Testis (tissue), 2 donors: ENCODE measurements at regions not wholly inside any gene's neighbourhood (a gene's known extent, or its start where the extent isn't known, plus 50 kb on each side); places are given as distances from the start of the nearest gene placed in this dataset.

ENCODE experiments used
- DNase-seq: peaks from one replicate; pipeline ENCODE4 v3.0.0-alpha.2; 2019
- H3K27ac ChIP-seq, 2 donors: fragments of 200-600 bp; sonication (generic); one replicate each; pipeline ENCODE4 v1.5.1; 2019
- H3K27me3 ChIP-seq: fragments of 200-600 bp; sonication (generic); one replicate; pipeline ENCODE4 v1.5.1; 2019
- H3K36me3 ChIP-seq: fragments of 200-600 bp; sonication (generic); one replicate; pipeline ENCODE4 v1.5.1; 2017; ENCODE audit warnings: low read depth; ENCODE audit errors: missing control alignments
- H3K4me1 ChIP-seq: fragments of 200-600 bp; sonication (generic); one replicate; pipeline ENCODE4 v1.5.1; 2019
- H3K4me3 ChIP-seq, 2 donors: fragments of 200-600 bp; sonication (generic); one replicate each; pipeline ENCODE4 v1.5.1; 2017 to 2019
- H3K9me3 ChIP-seq: fragments of 200-600 bp; sonication (generic); one replicate; pipeline ENCODE4 v1.5.1; 2017
- CTCF ChIP-seq, 3 experiments: fragments of 450-650 bp in 2 of 3; fragments of 200-600 bp in 1 of 3; sonication (generic) in 1 of 3; IDR thresholded peaks; one replicate each; pipeline ENCODE4 v1.5.1; 2016 to 2019; ENCODE audit warnings: antibody characterized with exemption in 3 of 3, mild to moderate bottlenecking in 2 of 3, moderate library complexity in 1 of 3
- POLR2A ChIP-seq: fragments of 450-650 bp; IDR thresholded peaks from one replicate; pipeline ENCODE4 v1.6.1; 2017; ENCODE audit warnings: antibody characterized with exemption, mild to moderate bottlenecking, moderate library complexity
- WGBS, 2 donors: methylation state at CpG; one replicate each; pipeline ENCODE4 v1.1.5; 2018; 5-methylcytosine and 5-hydroxymethylcytosine counted together
- intact Hi-C: fragments of 100-400 bp; cut with DNase I; formaldehyde crosslinking; loops from one replicate; pipeline ENCODE4 v1.15.1; 2023; ENCODE audit warnings: low total_unique reads

- Histone ChIP-seq H3K4me1 (no peaks in the 10 kb centered on the region), H3K27me3 (no peaks in the 10 kb centered on the region), H3K4me3 (no peak overlapping the region), H3K27ac (no peak overlapping the region), H3K9me3 (no peaks in the 10 kb centered on the region), H3K36me3 (no peaks in the 10 kb centered on the region)
- TF ChIP-seq CTCF (IDR thresholded peaks at IDR 0.05) (no peak), POLR2A (no peak)
- intact Hi-C loops = no loop called here
- no peak for DNase-seq
- 87 to 97% methylated on average over 4 to 5 of the region's 5 CpGs for WGBS, 2 donors
Measured at GRCh38 chr15:88741046-88741445, 62.2 kb upstream of the ACAN start.

- TF ChIP-seq POLR2A = no peak
- TF ChIP-seq CTCF (IDR thresholded peaks at IDR 0.05) = no peak
- no peak for DNase-seq
- 70% methylated on average over 17 of the region's 31 CpGs; no CpG with 5 or more reads in 1 of the 2 donors for WGBS, 2 donors
- Histone ChIP-seq H3K4me3 (no peak overlapping the region), H3K27ac (no peak overlapping the region), H3K36me3 (no peaks in the 10 kb centered on the region), H3K9me3 (no peaks in the 10 kb centered on the region), H3K4me1 (no peaks in the 10 kb centered on the region), H3K27me3 (no peaks in the 10 kb centered on the region)
- intact Hi-C loops = no loop called here
Measured at GRCh38 chr15:88741671-88742070, 61.6 kb upstream of the ACAN start.

GRCh38 chr15:88742161-88742560, 61.1 kb upstream of the ACAN start:
- Histone ChIP-seq H3K4me1 (no peaks in the 10 kb centered on the region), H3K36me3 (no peaks in the 10 kb centered on the region), H3K27me3 (no peaks in the 10 kb centered on the region), H3K4me3 (no peak overlapping the region), H3K27ac (no peak overlapping the region), H3K9me3 (no peaks in the 10 kb centered on the region)
- 83% methylated on average over 4 of the region's 4 CpGs; no CpG with 5 or more reads in 1 of the 2 donors for WGBS, 2 donors
- TF ChIP-seq CTCF (IDR thresholded peaks at IDR 0.05) (no peak), POLR2A (no peak)
- intact Hi-C loops = no loop called here
- no peak for DNase-seq

- H3K9me3 ChIP-seq = no peaks in the 10 kb centered on the region
- no peak for DNase-seq
- WGBS, 2 donors = 54 to 56% methylated on average over 7 of the region's 7 CpGs
- no peaks in the 10 kb centered on the region for H3K27me3 ChIP-seq
- H3K27ac ChIP-seq = no peak overlapping the region
- no peaks in the 10 kb centered on the region for H3K36me3 ChIP-seq
- H3K4me1 ChIP-seq = no peaks in the 10 kb centered on the region
- H3K4me3 ChIP-seq = no peak overlapping the region
- intact Hi-C loops = no loop called here
- TF ChIP-seq CTCF (IDR thresholded peaks at IDR 0.05) (no peak), POLR2A (no peak)
Measured at GRCh38 chr15:88744548-88745020, 58.7 kb upstream of the ACAN start.

- TF ChIP-seq POLR2A (no peak), CTCF (IDR thresholded peaks at IDR 0.05) (no peak)
- no peaks in the 10 kb centered on the region for H3K4me1 ChIP-seq
- H3K27me3 ChIP-seq = no peaks in the 10 kb centered on the region
- H3K27ac ChIP-seq = no peak overlapping the region
- no peak for DNase-seq
- H3K36me3 ChIP-seq = no peaks in the 10 kb centered on the region
- WGBS, 2 donors = 26 to 39% methylated on average over 2 of the region's 2 CpGs
- H3K9me3 ChIP-seq = no peaks in the 10 kb centered on the region
- intact Hi-C loops = no loop called here
- H3K4me3 ChIP-seq = no peak overlapping the region
Measured at GRCh38 chr15:88745065-88745464, 58.2 kb upstream of the ACAN start.
